ENCODE measurements at regions not wholly inside any gene's neighbourhood (a gene's known extent, or its start where the extent isn't known, plus 50 kb on each side); places are given as distances from the start of the nearest gene placed in this dataset.
"Not testable (repeated sequence)": the region's sequence is repeated elsewhere in the genome, so short reads cannot be mapped to it uniquely, and the experiment has no call there.

DNA sequence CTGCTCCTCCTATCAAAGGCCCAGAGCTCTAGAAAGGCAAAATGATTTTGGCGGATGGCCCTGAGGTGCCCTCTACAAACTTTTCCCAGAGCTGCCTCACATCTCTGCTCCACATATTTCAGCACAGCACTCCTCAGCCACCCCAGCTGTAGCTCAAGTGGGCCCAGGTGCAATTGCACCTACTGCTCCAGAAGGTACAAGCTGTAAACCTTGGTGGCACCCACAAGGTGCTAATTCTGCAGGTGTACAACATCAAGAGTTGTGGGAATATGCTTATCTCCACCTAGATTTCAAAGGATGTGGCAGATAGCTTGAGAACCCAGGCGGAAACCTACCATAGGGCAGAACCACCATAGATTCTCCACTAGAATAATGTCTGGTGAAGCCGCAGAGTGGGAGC, 432.2 kb downstream of the TMEM232 start:
- no peaks in the 10 kb centered on the region for H3K36me3 ChIP-seq
- intact Hi-C loops (cut with DNase I), result no loop called here
- no peaks in the 10 kb centered on the region for H3K27me3 ChIP-seq
- H3K4me3 ChIP-seq, result no peak overlapping the region
- no peaks in the 10 kb centered on the region for H3K4me1 ChIP-seq
- WGBS, 2 donors, result 93 to 96% methylated on average over 3 of the region's 3 CpGs
- no peaks in the 10 kb centered on the region for H3K9me3 ChIP-seq
- DNase-seq, result no peak
- no peak overlapping the region for H3K27ac ChIP-seq
- TF ChIP-seq EP300 (IDR thresholded peaks at IDR 0.05), result no peak

- WGBS, 2 donors, result 12 to 27% methylated on average over 3 of the region's 3 CpGs
- Histone ChIP-seq H3K27ac (no peak overlapping the region), H3K4me3 (no peak overlapping the region), H3K36me3 (no peaks in the 10 kb centered on the region), H3K27me3 (no peaks in the 10 kb centered on the region), H3K4me1 (no peaks in the 10 kb centered on the region), H3K9me3 (peaks cover 0 to 3% (median 0%) of the 10 kb centered on the region in 4 donors)
- no peak for DNase-seq
- intact Hi-C loops (cut with DNase I), result no loop called here
- TF ChIP-seq POLR2A (IDR thresholded peaks at IDR 0.05) (no peak), EP300 (IDR thresholded peaks at IDR 0.05) (no peak), CTCF (IDR thresholded peaks at IDR 0.05) (no peak), POLR2AphosphoS5 (IDR thresholded peaks at IDR 0.05) (no peak)
Observed at GRCh38 chr5:110297152-110297670, 429.3 kb downstream of the TMEM232 start.

GRCh38 chr5:110304176-110304575, 422.3 kb downstream of the TMEM232 start:
- Histone ChIP-seq H3K27me3 (no peaks in the 10 kb centered on the region), H3K4me1 (no peaks in the 10 kb centered on the region), H3K36me3 (no peaks in the 10 kb centered on the region), H3K27ac (no peak overlapping the region), H3K9me3 (peaks cover 0 to 3% (median 0%) of the 10 kb centered on the region in 4 donors), H3K4me3 (no peak overlapping the region)
- 80 to 88% methylated on average over 1 of the region's 1 CpG for WGBS, 2 donors
- intact Hi-C loops (cut with DNase I), result no loop called here
- no peak for TF ChIP-seq POLR2AphosphoS5 (IDR thresholded peaks at IDR 0.05)
- no peak for TF ChIP-seq CTCF (IDR thresholded peaks at IDR 0.05)
- no peak for TF ChIP-seq POLR2A (IDR thresholded peaks at IDR 0.05)
- no peak for TF ChIP-seq EP300 (IDR thresholded peaks at IDR 0.05)
- DNase-seq, result no peak

DNA sequence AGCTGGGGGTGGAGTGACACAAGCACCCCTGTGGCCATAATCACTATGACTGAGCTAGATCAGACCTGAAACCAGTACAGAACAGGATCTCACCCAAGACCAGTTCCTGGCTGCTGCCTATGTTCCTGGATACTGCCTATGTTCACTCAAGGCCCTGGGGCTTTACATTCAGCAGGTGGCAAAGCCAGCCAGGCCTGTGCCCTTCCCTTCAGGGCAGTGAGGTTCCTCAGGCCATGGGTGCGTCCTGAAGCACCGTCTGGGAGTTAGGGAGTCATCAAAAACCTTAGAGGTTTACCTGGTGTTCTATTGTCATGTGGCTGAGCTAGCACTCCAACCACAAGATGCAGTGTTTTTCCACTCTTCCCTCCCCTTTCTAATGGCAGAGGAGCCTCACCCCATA, 419.8 kb downstream of the TMEM232 start:
- Histone ChIP-seq H3K4me3 (no peak overlapping the region), H3K27ac (no peak overlapping the region), H3K9me3 (peaks cover 0 to 3% (median 0%) of the 10 kb centered on the region in 4 donors), H3K36me3 (no peaks in the 10 kb centered on the region), H3K4me1 (no peaks in the 10 kb centered on the region), H3K27me3 (no peaks in the 10 kb centered on the region)
- no peak for DNase-seq
- 91 to 93% methylated on average over 2 of the region's 2 CpGs for WGBS, 2 donors
- TF ChIP-seq CTCF (IDR thresholded peaks at IDR 0.05) (no peak), POLR2A (IDR thresholded peaks at IDR 0.05) (no peak), POLR2AphosphoS5 (IDR thresholded peaks at IDR 0.05) (no peak), EP300 (IDR thresholded peaks at IDR 0.05) (no peak)
- intact Hi-C loops (cut with DNase I), result no loop called here

DNA sequence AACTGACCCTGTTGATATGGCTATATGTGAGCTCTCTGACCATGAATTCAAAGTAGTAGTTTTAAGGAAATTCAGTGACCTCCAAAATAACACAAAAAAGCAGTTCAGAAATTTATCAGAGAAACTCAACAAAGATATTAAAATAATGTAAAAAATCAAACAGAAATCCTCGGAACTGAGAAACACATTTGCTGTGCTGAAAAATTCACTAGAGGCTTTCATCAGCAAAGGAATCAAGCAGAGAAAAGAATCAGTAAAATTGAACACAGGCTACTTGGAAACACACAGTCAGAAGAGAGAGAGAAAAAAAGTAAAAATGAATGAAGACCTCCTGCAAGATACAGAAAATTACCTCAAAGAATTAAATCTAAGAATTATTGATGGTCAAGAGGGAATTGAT, 417.2 kb downstream of the TMEM232 start:
- H3K4me1 ChIP-seq, result no peaks in the 10 kb centered on the region
- 90 to 96% methylated on average over 1 of the region's 1 CpG for WGBS, 2 donors
- no peak for TF ChIP-seq POLR2AphosphoS5 (IDR thresholded peaks at IDR 0.05)
- TF ChIP-seq CTCF (IDR thresholded peaks at IDR 0.05), result no peak
- no peak for TF ChIP-seq POLR2A (IDR thresholded peaks at IDR 0.05)
- no peak for TF ChIP-seq EP300 (IDR thresholded peaks at IDR 0.05)
- no peaks in the 10 kb centered on the region for H3K36me3 ChIP-seq
- no peaks in the 10 kb centered on the region for H3K9me3 ChIP-seq
- no peak for DNase-seq
- H3K27ac ChIP-seq, result no peak overlapping the region
- no peaks in the 10 kb centered on the region for H3K27me3 ChIP-seq
- intact Hi-C loops (cut with DNase I), result no loop called here
- no peak overlapping the region for H3K4me3 ChIP-seq

GRCh38 chr5:110316566-110316965, 409.9 kb downstream of the TMEM232 start:
- WGBS, 2 donors, result 44 to 60% methylated on average over 3 of the region's 3 CpGs
- H3K4me3 ChIP-seq; H3K27me3 ChIP-seq; DNase-seq; H3K4me1 ChIP-seq; H3K27ac ChIP-seq; H3K9me3 ChIP-seq; intact Hi-C loops (cut with DNase I); H3K36me3 ChIP-seq: not testable (repeated sequence)
